ENCODE measurements at regions not wholly inside any gene's neighbourhood (a gene's known extent, or its start where the extent isn't known, plus 50 kb on each side); places are given as distances from the start of the nearest gene placed in this dataset.

DNA sequence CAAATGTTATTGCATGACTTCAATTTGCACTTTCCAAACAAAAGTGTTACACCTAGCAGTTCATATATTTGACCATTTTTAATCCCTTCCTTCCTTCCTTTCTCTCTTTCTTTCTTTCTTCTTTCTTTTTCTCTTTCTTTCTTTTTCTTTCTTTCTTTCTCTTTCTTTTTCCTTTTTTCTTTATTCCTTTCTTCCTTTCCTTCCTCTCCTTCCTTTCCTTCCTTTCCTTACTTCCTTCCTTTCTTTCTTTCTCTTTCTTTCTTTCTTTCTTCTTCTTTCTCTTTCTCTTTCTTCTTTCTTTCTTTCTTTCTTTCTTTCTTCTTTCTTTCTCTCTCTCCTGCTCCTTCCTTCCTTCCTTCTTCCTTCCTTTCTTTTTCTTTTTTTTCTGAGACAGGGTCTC is 146.7 kb upstream of the ALKAL2 start:
- dilution Hi-C loops (cut with MboI; ENCODE audit: extremely low pct_ligation_motif_present, low sequenced_read_pairs) (no loop called here), intact Hi-C loops (cut with micrococcal nuclease) (no loop called here)
- Histone ChIP-seq H3K9ac (replicated peaks; ENCODE audit: extremely low read depth, insufficient read depth, low read length) (no peak overlapping the region), H4K20me1 (replicated peaks; ENCODE audit: control insufficient read depth, extremely low read depth, insufficient read depth, low read length) (no peaks in the 10 kb centered on the region), H3K27me3 (ENCODE audit: control insufficient read depth in 2 of 2, insufficient read depth in 2 of 2, low read length in 2 of 2) (no peaks in the 10 kb centered on the region), H3K79me2 (ENCODE audit: control insufficient read depth, insufficient read depth, low read length) (no peaks in the 10 kb centered on the region), H3K4me3 (replicated peaks in 1 of 3; ENCODE audit: insufficient read depth in 1 of 3, low read depth in 1 of 3, low read length in 3 of 3) (no peak overlapping the region), H3K9me1 (replicated peaks; ENCODE audit: control insufficient read depth, extremely low read depth, insufficient read depth, low read length) (no peaks in the 10 kb centered on the region), H3K4me1 (ENCODE audit: control insufficient read depth, extremely low read depth, insufficient read depth, low read length) (no peaks in the 10 kb centered on the region), H3K27ac (ENCODE audit: insufficient read depth, low read depth, low read length) (no peak overlapping the region), H3K9me3 (replicated peaks; ENCODE audit: control insufficient read depth, insufficient read depth, low read length) (peaks cover 9% of the 10 kb centered on the region), H3K4me2 (ENCODE audit: insufficient read depth, low read length) (no peak overlapping the region), H2AFZ (ENCODE audit: low read depth, low read length) (no peak overlapping the region), H3K36me3 (ENCODE audit: control insufficient read depth in 2 of 2, extremely low read depth in 1 of 2, insufficient read depth in 2 of 2, low read length in 2 of 2) (no peaks in the 10 kb centered on the region)
- TF ChIP-seq POLR2AphosphoS5 (IDR thresholded peaks at IDR 0.05; ENCODE audit: insufficient read depth, low read depth, low read length): no peak
- POLR2A ChIA-PET: no interaction called here
- no peak for DNase-seq (ENCODE audit: low read depth, low spot score)
- CTCF ChIA-PET: no interaction called here
- FAIRE-seq: no peak
- no TSS peak for BruUV-seq (replicated peaks)

DNA sequence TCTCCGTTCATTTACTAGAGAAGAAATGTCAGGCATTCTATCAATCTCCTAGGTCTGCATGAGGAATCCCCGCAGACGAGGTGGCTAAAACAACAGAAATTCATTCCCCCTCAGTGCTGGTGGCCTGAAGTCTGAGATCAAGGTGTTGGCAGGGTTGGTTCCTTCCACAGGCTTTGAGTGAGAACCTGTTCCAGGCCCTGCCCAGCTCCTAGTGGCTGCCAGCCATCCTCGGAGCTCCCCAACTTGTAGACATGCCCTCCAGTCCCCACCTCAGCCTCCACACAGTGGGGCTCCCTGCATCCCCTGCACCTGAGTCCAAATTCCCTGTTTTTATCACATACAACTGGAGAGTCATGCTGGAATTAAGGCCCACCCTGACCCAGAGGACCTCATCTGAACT is 145.3 kb upstream of the ALKAL2 start:
- Histone ChIP-seq H3K79me2 (ENCODE audit: control insufficient read depth, insufficient read depth, low read length) (no peaks in the 10 kb centered on the region), H2AFZ (ENCODE audit: low read depth, low read length) (no peak overlapping the region), H3K9me1 (replicated peaks; ENCODE audit: control insufficient read depth, extremely low read depth, insufficient read depth, low read length) (no peaks in the 10 kb centered on the region), H3K4me2 (ENCODE audit: insufficient read depth, low read length) (no peak overlapping the region), H3K27ac (ENCODE audit: insufficient read depth, low read depth, low read length) (no peak overlapping the region), H4K20me1 (replicated peaks; ENCODE audit: control insufficient read depth, extremely low read depth, insufficient read depth, low read length) (no peaks in the 10 kb centered on the region), H3K4me1 (ENCODE audit: control insufficient read depth, extremely low read depth, insufficient read depth, low read length) (no peaks in the 10 kb centered on the region), H3K9me3 (replicated peaks; ENCODE audit: control insufficient read depth, insufficient read depth, low read length) (peaks cover 8% of the 10 kb centered on the region), H3K9ac (replicated peaks; ENCODE audit: extremely low read depth, insufficient read depth, low read length) (no peak overlapping the region), H3K27me3 (ENCODE audit: control insufficient read depth in 2 of 2, insufficient read depth in 2 of 2, low read length in 2 of 2) (no peaks in the 10 kb centered on the region), H3K36me3 (ENCODE audit: control insufficient read depth in 2 of 2, extremely low read depth in 1 of 2, insufficient read depth in 2 of 2, low read length in 2 of 2) (no peaks in the 10 kb centered on the region), H3K4me3 (replicated peaks in 1 of 3; ENCODE audit: insufficient read depth in 1 of 3, low read depth in 1 of 3, low read length in 3 of 3) (no peak overlapping the region)
- dilution Hi-C loops (cut with MboI; ENCODE audit: extremely low pct_ligation_motif_present, low sequenced_read_pairs): no loop called here
- ChIA-PET CTCF (no interaction called here), POLR2A (no interaction called here)
- TF ChIP-seq, protein P1, sequence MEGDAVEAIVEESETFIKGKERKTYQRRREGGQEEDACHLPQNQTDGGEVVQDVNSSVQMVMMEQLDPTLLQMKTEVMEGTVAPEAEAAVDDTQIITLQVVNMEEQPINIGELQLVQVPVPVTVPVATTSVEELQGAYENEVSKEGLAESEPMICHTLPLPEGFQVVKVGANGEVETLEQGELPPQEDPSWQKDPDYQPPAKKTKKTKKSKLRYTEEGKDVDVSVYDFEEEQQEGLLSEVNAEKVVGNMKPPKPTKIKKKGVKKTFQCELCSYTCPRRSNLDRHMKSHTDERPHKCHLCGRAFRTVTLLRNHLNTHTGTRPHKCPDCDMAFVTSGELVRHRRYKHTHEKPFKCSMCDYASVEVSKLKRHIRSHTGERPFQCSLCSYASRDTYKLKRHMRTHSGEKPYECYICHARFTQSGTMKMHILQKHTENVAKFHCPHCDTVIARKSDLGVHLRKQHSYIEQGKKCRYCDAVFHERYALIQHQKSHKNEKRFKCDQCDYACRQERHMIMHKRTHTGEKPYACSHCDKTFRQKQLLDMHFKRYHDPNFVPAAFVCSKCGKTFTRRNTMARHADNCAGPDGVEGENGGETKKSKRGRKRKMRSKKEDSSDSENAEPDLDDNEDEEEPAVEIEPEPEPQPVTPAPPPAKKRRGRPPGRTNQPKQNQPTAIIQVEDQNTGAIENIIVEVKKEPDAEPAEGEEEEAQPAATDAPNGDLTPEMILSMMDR (IDR thresholded peaks at IDR 0.05; ENCODE audit: extremely low read depth in 1 of 2, insufficient read depth in 1 of 2, low read depth in 1 of 2, low read length in 2 of 2): no peak
- TF ChIP-seq, protein P2, sequence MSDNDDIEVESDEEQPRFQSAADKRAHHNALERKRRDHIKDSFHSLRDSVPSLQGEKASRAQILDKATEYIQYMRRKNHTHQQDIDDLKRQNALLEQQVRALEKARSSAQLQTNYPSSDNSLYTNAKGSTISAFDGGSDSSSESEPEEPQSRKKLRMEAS (IDR thresholded peaks at IDR 0.05; ENCODE audit: insufficient read depth, insufficient read length): no peak
- no peak for TF ChIP-seq MYC (IDR thresholded peaks at IDR 0.05; ENCODE audit: low read depth, low read length)
- TF ChIP-seq POLR2A (IDR thresholded peaks at IDR 0.05; ENCODE audit: low read depth, low read length): no peak
- no peak for TF ChIP-seq POLR2AphosphoS5 (IDR thresholded peaks at IDR 0.05; ENCODE audit: insufficient read depth, low read depth, low read length)
- TF ChIP-seq EZH2 (IDR thresholded peaks at IDR 0.05; ENCODE audit: borderline replicate concordance, low read depth, low read length, severe bottlenecking): no peak
- TF ChIP-seq JUN (IDR thresholded peaks at IDR 0.05; ENCODE audit: borderline replicate concordance, insufficient read depth, insufficient read length, low read depth): no peak
- no peak for TF ChIP-seq FOS (IDR thresholded peaks at IDR 0.05; ENCODE audit: borderline replicate concordance, insufficient read depth, low read length)
- TF ChIP-seq GATA2 (IDR thresholded peaks at IDR 0.05; ENCODE audit: insufficient read depth, insufficient read length, low read depth, low read length): no peak
- intact Hi-C loops (cut with micrococcal nuclease): no loop called here
- no peak for FAIRE-seq
- no TSS peak for BruUV-seq (replicated peaks)
- no peak for DNase-seq (ENCODE audit: low read depth, low spot score)

Measured in endothelial cell of umbilical vein (primary cell).